ENCODE measurements at regions not wholly inside any gene's neighbourhood (a gene's known extent, or its start where the extent isn't known, plus 50 kb on each side); places are given as distances from the start of the nearest gene placed in this dataset.
A peak's percentile ranks its signal among the peaks of the same experiment; 100 is the strongest.

- Histone ChIP-seq H3K9me3 (no peaks in the 10 kb centered on the region), H3K4me1 (peaks cover 12% of the 10 kb centered on the region), H3K27me3 (no peaks in the 10 kb centered on the region), H3K36me3 (peaks cover 3% of the 10 kb centered on the region; the same call in 1 of the 2 replicates), H3K4me3 (ENCODE audit: low read depth, low read length) (no peak overlapping the region)
- DNase-seq: no peak
- TF ChIP-seq, protein P1, sequence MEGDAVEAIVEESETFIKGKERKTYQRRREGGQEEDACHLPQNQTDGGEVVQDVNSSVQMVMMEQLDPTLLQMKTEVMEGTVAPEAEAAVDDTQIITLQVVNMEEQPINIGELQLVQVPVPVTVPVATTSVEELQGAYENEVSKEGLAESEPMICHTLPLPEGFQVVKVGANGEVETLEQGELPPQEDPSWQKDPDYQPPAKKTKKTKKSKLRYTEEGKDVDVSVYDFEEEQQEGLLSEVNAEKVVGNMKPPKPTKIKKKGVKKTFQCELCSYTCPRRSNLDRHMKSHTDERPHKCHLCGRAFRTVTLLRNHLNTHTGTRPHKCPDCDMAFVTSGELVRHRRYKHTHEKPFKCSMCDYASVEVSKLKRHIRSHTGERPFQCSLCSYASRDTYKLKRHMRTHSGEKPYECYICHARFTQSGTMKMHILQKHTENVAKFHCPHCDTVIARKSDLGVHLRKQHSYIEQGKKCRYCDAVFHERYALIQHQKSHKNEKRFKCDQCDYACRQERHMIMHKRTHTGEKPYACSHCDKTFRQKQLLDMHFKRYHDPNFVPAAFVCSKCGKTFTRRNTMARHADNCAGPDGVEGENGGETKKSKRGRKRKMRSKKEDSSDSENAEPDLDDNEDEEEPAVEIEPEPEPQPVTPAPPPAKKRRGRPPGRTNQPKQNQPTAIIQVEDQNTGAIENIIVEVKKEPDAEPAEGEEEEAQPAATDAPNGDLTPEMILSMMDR (IDR thresholded peaks at IDR 0.05; ENCODE audit: low read depth, low read length): no peak
These were observed 121.3 kb downstream of the TRMT11 start for GRCh38 chr6:126107475-126108166.

GRCh38 chr6:126110512-126111270, 124.4 kb downstream of the TRMT11 start:
- TF ChIP-seq, protein P1 (IDR thresholded peaks at IDR 0.05; ENCODE audit: low read depth, low read length): no peak
- H3K4me1 ChIP-seq: peaks cover 12% of the 10 kb centered on the region
- H3K36me3 ChIP-seq: no peaks in the 10 kb centered on the region
- no peaks in the 10 kb centered on the region for H3K27me3 ChIP-seq
- no peaks in the 10 kb centered on the region for H3K9me3 ChIP-seq
- no peak for DNase-seq
- H3K4me3 ChIP-seq (ENCODE audit: low read depth, low read length): no peak overlapping the region

DNA sequence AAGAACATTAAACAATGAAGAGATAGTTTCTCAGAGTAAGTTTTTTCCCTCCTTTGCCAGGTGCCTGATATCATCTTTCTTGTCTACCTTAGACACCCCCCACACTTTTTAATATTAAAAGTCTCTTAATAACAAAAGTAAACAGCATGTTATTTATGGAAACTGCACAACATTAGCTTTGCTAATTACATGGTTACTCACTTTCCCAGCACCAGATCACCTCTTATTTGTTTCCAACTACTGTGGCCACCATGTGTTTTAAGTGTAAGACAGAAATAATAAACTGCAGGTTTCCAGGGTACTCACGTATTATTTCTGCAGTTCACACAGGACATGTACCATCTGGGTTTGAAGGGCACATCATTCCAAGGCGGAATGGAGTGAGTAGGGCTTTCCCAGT, 125.0 kb downstream of the TRMT11 start:
- TF ChIP-seq, protein P1 (IDR thresholded peaks at IDR 0.05; ENCODE audit: low read depth, low read length): no peak
- H3K36me3 ChIP-seq: no peaks in the 10 kb centered on the region
- H3K9me3 ChIP-seq: no peaks in the 10 kb centered on the region
- no peak overlapping the region for H3K4me3 ChIP-seq (ENCODE audit: low read depth, low read length)
- no peaks in the 10 kb centered on the region for H3K27me3 ChIP-seq
- DNase-seq: no peak
- H3K4me1 ChIP-seq: peaks cover 12% of the 10 kb centered on the region

GRCh38 chr6:126112171-126112632, 125.9 kb downstream of the TRMT11 start:
- no peaks in the 10 kb centered on the region for H3K36me3 ChIP-seq
- DNase-seq: peak; percentile 28

GRCh38 chr6:126113261-126113660, 126.9 kb downstream of the TRMT11 start:
- Histone ChIP-seq H3K27me3 (no peaks in the 10 kb centered on the region), H3K4me1 (peaks cover 10% of the 10 kb centered on the region), H3K4me3 (ENCODE audit: low read depth, low read length) (no peak overlapping the region), H3K36me3 (no peaks in the 10 kb centered on the region), H3K9me3 (no peaks in the 10 kb centered on the region)
- TF ChIP-seq, protein P1 (IDR thresholded peaks at IDR 0.05; ENCODE audit: low read depth, low read length): no peak
- DNase-seq: no peak

More at GRCh38 chr6:126112171-126112632, 125.9 kb downstream of the TRMT11 start:
- Histone ChIP-seq H3K9me3 (no peaks in the 10 kb centered on the region), H3K4me1 (peaks cover 11% of the 10 kb centered on the region), H3K27me3 (no peaks in the 10 kb centered on the region), H3K4me3 (ENCODE audit: low read depth, low read length) (no peak overlapping the region)
- TF ChIP-seq, protein P1 (IDR thresholded peaks at IDR 0.05; ENCODE audit: low read depth, low read length): no peak

DNA sequence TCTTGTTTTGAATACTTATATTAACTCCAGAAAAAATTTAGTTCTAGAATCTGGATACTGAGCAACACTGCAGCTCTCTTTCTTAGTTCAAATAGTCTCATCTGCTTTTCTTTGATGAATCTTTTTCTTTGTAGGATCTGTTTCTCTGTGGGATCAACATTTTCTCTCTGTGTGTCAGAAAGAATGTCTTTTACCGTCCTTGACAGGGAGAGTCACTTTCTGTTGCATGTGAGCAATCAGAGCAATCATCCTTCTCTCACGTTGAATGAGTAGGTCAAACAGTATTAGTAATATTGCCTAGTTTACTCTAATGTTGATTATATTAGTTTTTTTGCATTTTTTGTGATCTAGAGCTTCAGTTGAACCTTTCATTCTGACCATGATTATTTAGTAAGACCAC, 130.9 kb downstream of the TRMT11 start:
- Histone ChIP-seq H3K36me3 (no peaks in the 10 kb centered on the region), H3K4me1 (peaks cover 9% of the 10 kb centered on the region), H3K27me3 (no peaks in the 10 kb centered on the region), H3K4me3 (ENCODE audit: low read depth, low read length) (no peak overlapping the region), H3K9me3 (no peaks in the 10 kb centered on the region)
- TF ChIP-seq, protein P1 (IDR thresholded peaks at IDR 0.05; ENCODE audit: low read depth, low read length): no peak
- DNase-seq: no peak

Measured in BE2C (cell line).